Loucy (cell line): ENCODE measurements at regions not wholly inside any gene's neighbourhood (a gene's known extent, or its start where the extent isn't known, plus 50 kb on each side); places are given as distances from the start of the nearest gene placed in this dataset.

ENCODE experiments used
- H2AFZ ChIP-seq: fragments of 200-600 bp; sonication (generic); 2 replicates; pipeline ENCODE4 v1.6.0; 2016; ENCODE audit warnings: antibody characterized with exemption, mild to moderate bottlenecking, low read length, moderate library complexity
- H3F3A ChIP-seq: fragments of 200-600 bp; 2 replicates; pipeline ENCODE4 v1.6.0; 2016; ENCODE audit warnings: antibody characterized with exemption, low read depth, mild to moderate bottlenecking
- H3K27me3 ChIP-seq: fragments of 200-600 bp; sonication (generic); 2 replicates; pipeline ENCODE4 v1.6.1; 2014; ENCODE audit warnings: low read length, mild to moderate bottlenecking; ENCODE audit not compliant: insufficient read depth, poor library complexity, severe bottlenecking
- H3K36me3 ChIP-seq: fragments of 200-600 bp; sonication (generic); 2 replicates; pipeline ENCODE4 v1.6.1; 2016; ENCODE audit warnings: low read length; ENCODE audit not compliant: insufficient read depth
- H3K4me1 ChIP-seq: fragments of 200-600 bp; sonication (generic); 2 replicates; pipeline ENCODE4 v1.5.1; 2014; ENCODE audit warnings: low read length, mild to moderate bottlenecking; ENCODE audit not compliant: insufficient read depth, poor library complexity, severe bottlenecking
- H3K4me2 ChIP-seq: fragments of 200-600 bp; sonication (generic); 2 replicates; pipeline ENCODE4 v1.6.0; 2014; ENCODE audit warnings: antibody characterized with exemption, low read length, low read depth, mild to moderate bottlenecking; ENCODE audit not compliant: poor library complexity, severe bottlenecking
- H3K4me3 ChIP-seq: fragments of 200-600 bp; sonication (generic); 2 replicates; pipeline ENCODE4 v1.5.1; 2014; ENCODE audit warnings: low read length, mild to moderate bottlenecking, mixed read lengths; ENCODE audit not compliant: poor library complexity, severe bottlenecking
- H3K79me2 ChIP-seq: fragments of 200-600 bp; sonication (generic); 2 replicates; pipeline ENCODE4 v1.6.1; 2014; ENCODE audit warnings: low read length; ENCODE audit not compliant: insufficient read depth
- H3K9ac ChIP-seq: fragments of 200-600 bp; sonication (generic); 2 replicates; pipeline ENCODE4 v1.6.0; 2014; ENCODE audit warnings: mild to moderate bottlenecking, low read depth, low read length, moderate library complexity; ENCODE audit not compliant: poor library complexity, severe bottlenecking
- H3K9me2 ChIP-seq: fragments of 200-600 bp; sonication (generic); replicated peaks from 2 replicates; pipeline ENCODE4 v1.6.1; 2016; ENCODE audit warnings: low read depth, low read length, mixed read lengths
- H3K9me3 ChIP-seq: fragments of 200-600 bp; sonication (generic); 2 replicates; pipeline ENCODE4 v1.6.1; 2014; ENCODE audit warnings: mild to moderate bottlenecking, antibody characterized with exemption, low read length, low read depth; ENCODE audit not compliant: insufficient read depth
- H4K20me1 ChIP-seq: fragments of 200-600 bp; sonication (generic); 2 replicates; pipeline ENCODE4 v1.6.0; 2014; ENCODE audit warnings: antibody characterized with exemption, low read length, mild to moderate bottlenecking; ENCODE audit not compliant: insufficient read depth, poor library complexity, severe bottlenecking
- CTCF ChIP-seq: fragments of 200-600 bp; sonication (generic); conservative IDR thresholded peaks from 2 replicates; pipeline ENCODE4 v1.5.1; 2014; ENCODE audit warnings: mild to moderate bottlenecking, antibody characterized with exemption, low read length
- EZH2phosphoT487 ChIP-seq: fragments of 200-600 bp; IDR thresholded peaks from 2 replicates; pipeline ENCODE4 v1.6.1; 2018; ENCODE audit warnings: antibody characterized with exemption, mild to moderate bottlenecking, moderate library complexity, borderline replicate concordance

- TF ChIP-seq CTCF (no peak), EZH2phosphoT487 (no peak)
- no peaks in the 10 kb centered on the region for H3K79me2 ChIP-seq
- H3K27me3 ChIP-seq: no peaks in the 10 kb centered on the region
- H3F3A ChIP-seq: no peaks in the 10 kb centered on the region
- H3K36me3 ChIP-seq: no peaks in the 10 kb centered on the region
- no peaks in the 10 kb centered on the region for H3K9me2 ChIP-seq
- no peak overlapping the region for H2AFZ ChIP-seq
- H3K4me3 ChIP-seq: no peak overlapping the region
- no peaks in the 10 kb centered on the region for H3K9me3 ChIP-seq
- no peaks in the 10 kb centered on the region for H3K4me1 ChIP-seq
- H3K4me2 ChIP-seq: no peak overlapping the region
- no peaks in the 10 kb centered on the region for H4K20me1 ChIP-seq
- no peak overlapping the region for H3K9ac ChIP-seq
Measured at GRCh38 chr11:25953006-25953405, 378.9 kb upstream of the ANO3 start.

GRCh38 chr11:25958045-25958444 is 373.9 kb upstream of the ANO3 start:
- no peak for TF ChIP-seq EZH2phosphoT487
- H3K79me2 ChIP-seq: no peaks in the 10 kb centered on the region
- no peak overlapping the region for H3K9ac ChIP-seq
- H3K4me2 ChIP-seq: no peak overlapping the region
- no peaks in the 10 kb centered on the region for H4K20me1 ChIP-seq
- no peaks in the 10 kb centered on the region for H3K36me3 ChIP-seq
- H3K27me3 ChIP-seq: no peaks in the 10 kb centered on the region
- no peak overlapping the region for H3K4me3 ChIP-seq
- no peaks in the 10 kb centered on the region for H3F3A ChIP-seq
- H2AFZ ChIP-seq: no peak overlapping the region
- H3K4me1 ChIP-seq: no peaks in the 10 kb centered on the region
- no peaks in the 10 kb centered on the region for H3K9me2 ChIP-seq
- no peaks in the 10 kb centered on the region for H3K9me3 ChIP-seq

- Histone ChIP-seq H3F3A (no peaks in the 10 kb centered on the region), H3K4me3 (no peak overlapping the region), H2AFZ (no peak overlapping the region), H3K36me3 (no peaks in the 10 kb centered on the region), H3K9me2 (no peaks in the 10 kb centered on the region), H4K20me1 (no peaks in the 10 kb centered on the region), H3K9ac (no peak overlapping the region), H3K4me1 (no peaks in the 10 kb centered on the region), H3K4me2 (no peak overlapping the region), H3K9me3 (no peaks in the 10 kb centered on the region), H3K79me2 (no peaks in the 10 kb centered on the region), H3K27me3 (no peaks in the 10 kb centered on the region)
- TF ChIP-seq CTCF (no peak), EZH2phosphoT487 (no peak)
Measured at GRCh38 chr11:25961539-25961938, 370.4 kb upstream of the ANO3 start.

GRCh38 chr11:25970726-25971508 is 361.0 kb upstream of the ANO3 start:
- Histone ChIP-seq H3K36me3 (no peaks in the 10 kb centered on the region), H3K79me2 (no peaks in the 10 kb centered on the region), H3K9me2 (no peaks in the 10 kb centered on the region), H4K20me1 (no peaks in the 10 kb centered on the region), H3K4me2 (no peak overlapping the region), H3K4me3 (no peak overlapping the region), H3K9ac (no peak overlapping the region), H3K4me1 (no peaks in the 10 kb centered on the region), H2AFZ (no peak overlapping the region), H3K9me3 (no peaks in the 10 kb centered on the region), H3F3A (no peaks in the 10 kb centered on the region), H3K27me3 (no peaks in the 10 kb centered on the region)
- TF ChIP-seq CTCF: peak; percentile 47
- TF ChIP-seq EZH2phosphoT487: no peak
